ENCODE measurements at regions not wholly inside any gene's neighbourhood (a gene's known extent, or its start where the extent isn't known, plus 50 kb on each side); places are given as distances from the start of the nearest gene placed in this dataset.
A peak's percentile ranks its signal among the peaks of the same experiment; 100 is the strongest.

DNA sequence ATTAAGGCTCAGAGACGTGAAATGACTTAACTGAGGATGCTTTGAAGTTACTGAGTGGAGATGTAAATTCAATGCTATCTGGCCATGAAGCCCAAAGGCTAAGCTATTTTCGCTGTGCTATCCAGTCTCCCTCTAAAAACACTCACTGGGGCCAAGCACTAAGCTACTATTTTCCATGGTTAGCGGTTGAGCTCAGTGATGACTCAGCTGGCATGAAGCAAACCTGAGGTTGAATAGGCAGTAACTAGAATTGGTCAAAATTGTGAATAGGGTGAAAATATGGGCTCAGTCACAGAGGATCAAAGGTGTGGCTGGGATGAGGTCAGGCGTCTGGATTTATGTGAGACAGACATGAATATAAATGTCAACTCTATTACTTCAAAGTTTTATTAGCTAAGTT is 564.2 kb upstream of the KIRREL3 start:
- Mint-ChIP-seq H3K4me1 (peaks cover 30% of the 10 kb centered on the region), H3K9me3 (no peaks in the 10 kb centered on the region), H3K4me3 (no peak overlapping the region), H3K36me3 (ENCODE audit: low read depth) (no peaks in the 10 kb centered on the region), H3K27me3 (ENCODE audit: insufficient read depth, low read depth, poor library complexity) (no peaks in the 10 kb centered on the region), H3K27ac (peak overlapping the region; percentile 35; the same call in 1 of the 2 replicates)
- H3K9me2 ChIP-seq (ENCODE audit: insufficient read depth) = no peaks in the 10 kb centered on the region
- H3K79me2 ChIP-seq (replicated peaks; ENCODE audit: insufficient read depth) = no peaks in the 10 kb centered on the region
- ATAC-seq (no peak), DNase-seq (ENCODE audit: low spot score) (no peak)
- H3F3A ChIP-seq (replicated peaks; ENCODE audit: low read depth) = no peaks in the 10 kb centered on the region
- H3K36me3 ChIP-seq (ENCODE audit: insufficient read depth) = no peaks in the 10 kb centered on the region
- H3K27me3 ChIP-seq (ENCODE audit: insufficient read depth) = no peaks in the 10 kb centered on the region
- H3K4me1 ChIP-seq (ENCODE audit: insufficient read depth) = peaks cover 12% of the 10 kb centered on the region
- no peak overlapping the region for H3K4me3 ChIP-seq
- H3K27ac ChIP-seq (ENCODE audit: low read depth) = no peak overlapping the region
- TF ChIP-seq STAT1 (IDR thresholded peaks at IDR 0.05; ENCODE audit: unreplicated experiment) = no peak
- no peak for TF ChIP-seq ZNF114 (CRISPR knock-in tag; IDR thresholded peaks at IDR 0.05)
- TF ChIP-seq EZH2 (IDR thresholded peaks at IDR 0.05; ENCODE audit: low read depth, unreplicated experiment) = no peak
- no peak for TF ChIP-seq JUNB (IDR thresholded peaks at IDR 0.05; ENCODE audit: unreplicated experiment)
- no peak overlapping the region; the same call in 1 of the 2 replicates for H2AFZ ChIP-seq
- no peak overlapping the region for H3K4me2 ChIP-seq
- H4K20me1 ChIP-seq (replicated peaks; ENCODE audit: insufficient read depth) = no peaks in the 10 kb centered on the region

DNA sequence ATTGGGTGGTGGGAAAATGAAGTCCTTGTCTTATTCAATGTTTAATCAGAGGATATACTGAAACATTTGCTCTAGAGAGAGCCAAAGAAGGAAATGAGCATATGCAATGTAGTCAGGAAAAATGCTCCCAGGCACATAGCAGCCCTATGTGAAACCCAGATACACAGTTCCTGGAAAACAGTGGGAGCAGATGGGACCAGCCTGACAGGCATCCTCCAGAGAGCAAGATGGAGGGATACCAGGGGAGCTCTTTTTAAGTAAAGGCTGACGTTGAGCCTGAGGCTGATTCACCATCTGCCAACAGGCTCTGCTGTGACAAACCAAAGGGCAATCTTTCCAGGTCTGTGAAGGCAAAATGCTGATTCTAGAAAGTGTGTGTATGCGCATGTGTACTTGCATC is 559.4 kb upstream of the KIRREL3 start:
- no peak overlapping the region for H3K27ac Mint-ChIP-seq
- Histone ChIP-seq H3K79me2 (replicated peaks; ENCODE audit: insufficient read depth) (no peaks in the 10 kb centered on the region), H3F3A (replicated peaks; ENCODE audit: low read depth) (no peaks in the 10 kb centered on the region), H3K36me3 (ENCODE audit: insufficient read depth) (no peaks in the 10 kb centered on the region), H3K4me2 (no peak overlapping the region), H4K20me1 (replicated peaks; ENCODE audit: insufficient read depth) (no peaks in the 10 kb centered on the region), H3K4me3 (no peak overlapping the region), H3K9me2 (ENCODE audit: insufficient read depth) (0 out of 2 replicates have a peak, but pooled peaks cover 3% of the 10 kb centered on the region), H3K4me1 (ENCODE audit: insufficient read depth) (0 out of 2 replicates have a peak, but pooled peaks cover 6% of the 10 kb centered on the region), H3K27me3 (ENCODE audit: insufficient read depth) (no peaks in the 10 kb centered on the region), H2AFZ (no peak overlapping the region), H3K27ac (ENCODE audit: low read depth) (no peak overlapping the region)
- no peak overlapping the region for H3K4me3 Mint-ChIP-seq
- ATAC-seq (no peak), DNase-seq (ENCODE audit: low spot score) (no peak)
- TF ChIP-seq CREB1 (CRISPR knock-in tag; IDR thresholded peaks at IDR 0.05; ENCODE audit: low read depth) (no peak), NANOG (IDR thresholded peaks at IDR 0.05; ENCODE audit: borderline replicate concordance) (no peak)
- TF ChIP-seq, protein P1, sequence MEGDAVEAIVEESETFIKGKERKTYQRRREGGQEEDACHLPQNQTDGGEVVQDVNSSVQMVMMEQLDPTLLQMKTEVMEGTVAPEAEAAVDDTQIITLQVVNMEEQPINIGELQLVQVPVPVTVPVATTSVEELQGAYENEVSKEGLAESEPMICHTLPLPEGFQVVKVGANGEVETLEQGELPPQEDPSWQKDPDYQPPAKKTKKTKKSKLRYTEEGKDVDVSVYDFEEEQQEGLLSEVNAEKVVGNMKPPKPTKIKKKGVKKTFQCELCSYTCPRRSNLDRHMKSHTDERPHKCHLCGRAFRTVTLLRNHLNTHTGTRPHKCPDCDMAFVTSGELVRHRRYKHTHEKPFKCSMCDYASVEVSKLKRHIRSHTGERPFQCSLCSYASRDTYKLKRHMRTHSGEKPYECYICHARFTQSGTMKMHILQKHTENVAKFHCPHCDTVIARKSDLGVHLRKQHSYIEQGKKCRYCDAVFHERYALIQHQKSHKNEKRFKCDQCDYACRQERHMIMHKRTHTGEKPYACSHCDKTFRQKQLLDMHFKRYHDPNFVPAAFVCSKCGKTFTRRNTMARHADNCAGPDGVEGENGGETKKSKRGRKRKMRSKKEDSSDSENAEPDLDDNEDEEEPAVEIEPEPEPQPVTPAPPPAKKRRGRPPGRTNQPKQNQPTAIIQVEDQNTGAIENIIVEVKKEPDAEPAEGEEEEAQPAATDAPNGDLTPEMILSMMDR (conservative IDR thresholded peaks at IDR 0.05; ENCODE audit: low read depth in 2 of 2) = no peak
- H3K4me1 Mint-ChIP-seq = peaks cover 10% of the 10 kb centered on the region; the same call in 2 of the 3 replicates
- no peaks in the 10 kb centered on the region for H3K9me3 Mint-ChIP-seq
- no peaks in the 10 kb centered on the region for H3K27me3 Mint-ChIP-seq (ENCODE audit: insufficient read depth, low read depth, poor library complexity)
- H3K36me3 Mint-ChIP-seq (ENCODE audit: low read depth) = no peaks in the 10 kb centered on the region

DNA sequence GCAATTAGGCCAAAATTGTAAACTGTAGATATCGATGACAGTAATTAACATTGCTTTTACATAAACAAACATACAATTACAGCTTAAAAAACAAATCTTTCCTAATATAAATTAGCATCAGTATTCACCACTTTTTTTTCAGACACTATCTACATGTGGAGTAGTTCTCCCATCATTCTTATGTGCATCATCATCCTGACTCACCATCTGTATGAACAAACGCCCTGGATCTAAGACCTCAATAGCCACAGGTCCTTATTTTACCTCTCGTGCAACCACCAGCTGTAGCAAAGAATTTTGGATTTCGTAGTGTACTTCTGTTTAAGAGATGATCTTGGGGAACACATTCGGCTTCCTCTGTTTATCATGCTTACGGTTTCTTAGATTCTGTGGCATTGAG is 551.9 kb upstream of the KIRREL3 start:
- Histone ChIP-seq H3F3A (replicated peaks; ENCODE audit: low read depth) (no peaks in the 10 kb centered on the region), H3K27ac (ENCODE audit: low read depth) (no peak overlapping the region), H3K4me1 (ENCODE audit: insufficient read depth) (no peaks in the 10 kb centered on the region), H2AFZ (no peak overlapping the region), H3K4me3 (no peak overlapping the region), H3K79me2 (replicated peaks; ENCODE audit: insufficient read depth) (no peaks in the 10 kb centered on the region), H3K36me3 (ENCODE audit: insufficient read depth) (no peaks in the 10 kb centered on the region), H3K27me3 (ENCODE audit: insufficient read depth) (no peaks in the 10 kb centered on the region), H3K4me2 (no peak overlapping the region), H3K9me2 (ENCODE audit: insufficient read depth) (no peaks in the 10 kb centered on the region), H4K20me1 (replicated peaks; ENCODE audit: insufficient read depth) (no peaks in the 10 kb centered on the region)
- Mint-ChIP-seq H3K36me3 (ENCODE audit: low read depth) (no peaks in the 10 kb centered on the region), H3K4me3 (no peak overlapping the region), H3K9me3 (no peaks in the 10 kb centered on the region), H3K27ac (no peak overlapping the region), H3K4me1 (no peaks in the 10 kb centered on the region), H3K27me3 (ENCODE audit: insufficient read depth, low read depth, poor library complexity) (no peaks in the 10 kb centered on the region)
- no peak for ATAC-seq
- TF ChIP-seq JUNB (IDR thresholded peaks at IDR 0.05; ENCODE audit: unreplicated experiment) = no peak
- TF ChIP-seq, protein P2, sequence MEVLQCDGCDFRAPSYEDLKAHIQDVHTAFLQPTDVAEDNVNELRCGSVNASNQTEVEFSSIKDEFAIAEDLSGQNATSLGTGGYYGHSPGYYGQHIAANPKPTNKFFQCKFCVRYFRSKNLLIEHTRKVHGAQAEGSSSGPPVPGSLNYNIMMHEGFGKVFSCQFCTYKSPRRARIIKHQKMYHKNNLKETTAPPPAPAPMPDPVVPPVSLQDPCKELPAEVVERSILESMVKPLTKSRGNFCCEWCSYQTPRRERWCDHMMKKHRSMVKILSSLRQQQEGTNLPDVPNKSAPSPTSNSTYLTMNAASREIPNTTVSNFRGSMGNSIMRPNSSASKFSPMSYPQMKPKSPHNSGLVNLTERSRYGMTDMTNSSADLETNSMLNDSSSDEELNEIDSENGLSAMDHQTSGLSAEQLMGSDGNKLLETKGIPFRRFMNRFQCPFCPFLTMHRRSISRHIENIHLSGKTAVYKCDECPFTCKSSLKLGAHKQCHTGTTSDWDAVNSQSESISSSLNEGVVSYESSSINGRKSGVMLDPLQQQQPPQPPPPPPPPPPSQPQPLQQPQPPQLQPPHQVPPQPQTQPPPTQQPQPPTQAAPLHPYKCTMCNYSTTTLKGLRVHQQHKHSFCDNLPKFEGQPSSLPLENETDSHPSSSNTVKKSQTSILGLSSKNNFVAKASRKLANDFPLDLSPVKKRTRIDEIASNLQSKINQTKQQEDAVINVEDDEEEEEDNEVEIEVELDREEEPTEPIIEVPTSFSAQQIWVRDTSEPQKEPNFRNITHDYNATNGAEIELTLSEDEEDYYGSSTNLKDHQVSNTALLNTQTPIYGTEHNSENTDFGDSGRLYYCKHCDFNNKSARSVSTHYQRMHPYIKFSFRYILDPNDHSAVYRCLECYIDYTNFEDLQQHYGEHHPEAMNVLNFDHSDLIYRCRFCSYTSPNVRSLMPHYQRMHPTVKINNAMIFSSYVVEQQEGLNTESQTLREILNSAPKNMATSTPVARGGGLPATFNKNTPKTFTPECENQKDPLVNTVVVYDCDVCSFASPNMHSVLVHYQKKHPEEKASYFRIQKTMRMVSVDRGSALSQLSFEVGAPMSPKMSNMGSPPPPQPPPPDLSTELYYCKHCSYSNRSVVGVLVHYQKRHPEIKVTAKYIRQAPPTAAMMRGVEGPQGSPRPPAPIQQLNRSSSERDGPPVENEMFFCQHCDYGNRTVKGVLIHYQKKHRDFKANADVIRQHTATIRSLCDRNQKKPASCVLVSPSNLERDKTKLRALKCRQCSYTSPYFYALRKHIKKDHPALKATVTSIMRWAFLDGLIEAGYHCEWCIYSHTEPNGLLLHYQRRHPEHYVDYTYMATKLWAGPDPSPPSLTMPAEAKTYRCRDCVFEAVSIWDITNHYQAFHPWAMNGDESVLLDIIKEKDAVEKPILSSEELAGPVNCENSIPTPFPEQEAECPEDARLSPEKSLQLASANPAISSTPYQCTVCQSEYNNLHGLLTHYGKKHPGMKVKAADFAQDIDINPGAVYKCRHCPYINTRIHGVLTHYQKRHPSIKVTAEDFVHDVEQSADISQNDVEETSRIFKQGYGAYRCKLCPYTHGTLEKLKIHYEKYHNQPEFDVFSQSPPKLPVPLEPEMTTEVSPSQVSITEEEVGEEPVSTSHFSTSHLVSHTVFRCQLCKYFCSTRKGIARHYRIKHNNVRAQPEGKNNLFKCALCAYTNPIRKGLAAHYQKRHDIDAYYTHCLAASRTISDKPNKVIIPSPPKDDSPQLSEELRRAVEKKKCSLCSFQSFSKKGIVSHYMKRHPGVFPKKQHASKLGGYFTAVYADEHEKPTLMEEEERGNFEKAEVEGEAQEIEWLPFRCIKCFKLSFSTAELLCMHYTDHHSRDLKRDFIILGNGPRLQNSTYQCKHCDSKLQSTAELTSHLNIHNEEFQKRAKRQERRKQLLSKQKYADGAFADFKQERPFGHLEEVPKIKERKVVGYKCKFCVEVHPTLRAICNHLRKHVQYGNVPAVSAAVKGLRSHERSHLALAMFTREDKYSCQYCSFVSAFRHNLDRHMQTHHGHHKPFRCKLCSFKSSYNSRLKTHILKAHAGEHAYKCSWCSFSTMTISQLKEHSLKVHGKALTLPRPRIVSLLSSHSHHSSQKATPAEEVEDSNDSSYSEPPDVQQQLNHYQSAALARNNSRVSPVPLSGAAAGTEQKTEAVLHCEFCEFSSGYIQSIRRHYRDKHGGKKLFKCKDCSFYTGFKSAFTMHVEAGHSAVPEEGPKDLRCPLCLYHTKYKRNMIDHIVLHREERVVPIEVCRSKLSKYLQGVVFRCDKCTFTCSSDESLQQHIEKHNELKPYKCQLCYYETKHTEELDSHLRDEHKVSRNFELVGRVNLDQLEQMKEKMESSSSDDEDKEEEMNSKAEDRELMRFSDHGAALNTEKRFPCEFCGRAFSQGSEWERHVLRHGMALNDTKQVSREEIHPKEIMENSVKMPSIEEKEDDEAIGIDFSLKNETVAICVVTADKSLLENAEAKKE (CRISPR knock-in tag; IDR thresholded peaks at IDR 0.05) = no peak
- DNase-seq (ENCODE audit: low spot score) = no peak

Data from GM23338 (cell line).